ENCODE measurements at regions not wholly inside any gene's neighbourhood (a gene's known extent, or its start where the extent isn't known, plus 50 kb on each side); places are given as distances from the start of the nearest gene placed in this dataset.
A peak's percentile ranks its signal among the peaks of the same experiment; 100 is the strongest.

- no peak for DNase-seq (ENCODE audit: low spot score)
Observed at GRCh38 chr4:133741766-133742165, 459.8 kb downstream of the PABPC4L start.

DNA sequence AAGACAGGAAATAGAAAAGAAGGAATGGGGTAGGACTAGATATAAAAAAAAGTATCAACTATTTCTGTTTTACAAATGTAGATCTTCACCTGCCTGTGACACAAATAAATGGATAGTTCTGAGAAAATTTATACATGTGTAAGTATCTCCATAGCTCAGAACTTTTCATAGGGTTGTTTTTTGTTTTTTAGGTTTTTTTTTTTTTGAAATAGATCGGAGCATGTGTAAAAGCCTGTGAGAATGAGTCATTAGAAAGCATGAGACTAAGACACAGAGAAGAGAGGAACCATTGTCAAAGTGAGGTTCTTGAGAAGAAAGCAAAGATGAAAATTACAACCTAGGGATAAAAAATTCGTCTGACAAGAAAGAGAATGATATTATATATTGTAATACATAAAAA, 481.6 kb downstream of the PABPC4L start:
- DNase-seq (ENCODE audit: low spot score): no peak

GRCh38 chr4:133719098-133719497, 482.5 kb downstream of the PABPC4L start:
- no peak for DNase-seq (ENCODE audit: low spot score)

GRCh38 chr4:133714211-133714610, 487.4 kb downstream of the PABPC4L start:
- DNase-seq (ENCODE audit: low spot score): no peak

DNA sequence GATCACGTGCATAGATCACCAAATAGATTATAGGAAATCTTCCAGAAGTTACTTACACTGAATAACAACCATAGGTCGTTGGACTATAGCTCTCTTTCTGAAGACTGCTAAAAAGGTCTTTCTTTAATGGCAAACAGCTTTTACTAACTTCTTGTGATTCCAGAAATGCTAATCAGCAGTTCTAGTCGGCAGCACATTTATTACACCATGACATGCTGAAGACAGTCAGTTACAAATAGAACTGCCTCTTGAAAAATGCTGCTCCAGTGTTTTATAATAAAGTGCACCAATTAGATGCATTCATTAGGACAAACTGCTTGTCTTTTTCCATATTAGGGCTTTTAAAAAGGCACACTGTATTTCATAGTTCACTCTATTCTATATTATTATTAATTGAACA, 488.2 kb downstream of the PABPC4L start:
- peak; percentile 1 for DNase-seq (ENCODE audit: low spot score)

DNA sequence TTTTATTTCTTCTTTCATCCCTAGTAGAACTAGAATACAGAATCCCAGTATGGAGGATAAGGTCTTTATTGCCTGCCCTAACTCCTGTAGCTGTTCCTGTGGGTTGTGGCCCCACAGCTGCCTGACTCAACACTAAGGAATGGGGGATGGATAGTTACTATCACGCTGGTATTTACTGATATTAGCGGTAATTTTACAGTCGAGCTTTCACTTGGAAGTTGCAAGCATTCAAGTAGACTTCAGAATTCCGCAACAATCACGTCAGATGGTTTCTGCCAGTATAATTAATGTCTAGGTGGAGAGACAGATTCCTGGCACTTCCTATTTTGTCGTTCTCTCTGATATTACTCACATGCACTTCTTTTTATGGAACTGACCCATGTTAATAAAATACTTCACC, 489.8 kb downstream of the PABPC4L start:
- no peak for DNase-seq (ENCODE audit: low spot score)

DNA sequence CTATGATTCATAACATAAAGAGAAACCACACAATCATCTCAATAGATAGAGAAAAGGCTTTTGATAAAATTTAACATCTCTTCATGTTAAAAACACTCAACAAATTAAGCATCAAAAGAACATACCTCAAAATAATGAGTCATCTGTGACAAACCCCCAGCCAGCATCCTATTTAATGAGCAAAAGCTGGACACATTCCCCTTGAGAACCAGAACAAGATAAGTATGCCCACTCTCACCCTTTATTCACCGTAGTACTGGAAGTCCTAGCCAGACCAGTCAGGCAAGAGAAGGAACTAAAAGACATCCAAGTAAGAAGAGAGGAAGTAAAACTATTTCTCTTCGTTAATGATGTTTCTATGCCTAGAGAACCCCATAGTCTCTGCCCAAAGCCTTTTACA, 507.2 kb downstream of the PABPC4L start:
- no peak for DNase-seq (ENCODE audit: low spot score)

DNA sequence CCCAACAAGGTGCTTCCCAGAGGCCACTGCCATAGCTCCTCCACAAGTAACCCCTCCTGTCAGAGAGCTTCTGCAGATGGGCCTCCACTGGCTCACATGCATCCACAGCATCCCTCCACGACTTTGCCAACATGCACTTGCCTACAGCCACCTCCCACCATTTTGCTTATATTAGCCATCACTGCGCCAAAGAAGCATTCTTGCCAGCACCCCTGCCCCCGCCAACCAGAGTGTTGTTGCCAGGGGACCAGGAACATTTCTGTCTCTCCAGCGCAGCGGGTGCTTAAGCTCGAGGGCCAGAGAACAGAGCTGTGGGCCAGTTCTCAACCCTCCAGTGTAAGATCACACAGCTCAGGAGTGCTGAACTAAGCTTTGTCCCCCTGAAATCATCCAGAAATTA, 517.6 kb downstream of the PABPC4L start:
- no peak for DNase-seq (ENCODE audit: low spot score)

- DNase-seq (ENCODE audit: low spot score): no peak
Observed at GRCh38 chr4:133668061-133668851, 519.2 kb downstream of the PCDH10 start.

DNA sequence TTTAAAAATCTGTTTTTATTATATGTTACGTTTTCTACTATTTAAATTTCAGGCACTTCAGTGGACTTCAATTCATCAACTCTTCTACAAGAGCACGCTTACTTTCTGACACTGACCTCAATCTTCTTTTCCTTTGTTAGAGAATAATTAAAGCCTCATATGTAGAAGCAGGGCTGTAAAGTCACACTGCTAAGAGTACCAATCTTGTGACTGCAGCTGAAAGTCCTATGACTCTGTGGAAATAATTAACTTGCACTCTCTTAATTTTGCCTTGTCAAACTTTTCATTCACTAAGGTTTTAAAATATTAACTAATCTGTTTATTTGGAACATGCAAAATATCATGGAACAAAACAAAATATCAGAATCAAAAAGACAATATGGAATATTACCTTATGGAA, 498.1 kb downstream of the PCDH10 start:
- DNase-seq (ENCODE audit: low spot score): no peak

- no peak for DNase-seq (ENCODE audit: low spot score)
Observed at GRCh38 chr4:133641191-133641590, 492.1 kb downstream of the PCDH10 start.

- no peak for DNase-seq (ENCODE audit: low spot score)
Observed at GRCh38 chr4:133638751-133639150, 489.7 kb downstream of the PCDH10 start.

DNA sequence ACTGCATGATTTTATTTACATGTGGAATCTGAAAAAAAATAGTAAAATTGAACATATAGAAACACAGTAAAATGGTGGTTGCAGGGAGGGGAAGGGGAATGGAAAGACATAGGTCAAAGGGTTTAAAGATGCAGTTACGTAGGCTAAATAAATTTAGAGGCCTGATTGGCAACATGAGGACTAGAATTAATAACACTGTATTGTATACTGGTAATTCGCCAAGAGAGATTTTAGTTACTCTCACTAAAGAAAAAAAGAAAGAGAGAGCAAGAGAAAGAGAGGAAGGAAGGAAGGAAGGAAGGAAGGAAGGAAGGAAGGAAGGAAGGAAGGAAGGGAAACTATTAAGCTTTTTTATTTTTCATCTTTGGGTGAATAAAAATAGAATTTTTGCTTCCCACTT, 488.1 kb downstream of the PCDH10 start:
- DNase-seq (ENCODE audit: low spot score): no peak

DNA sequence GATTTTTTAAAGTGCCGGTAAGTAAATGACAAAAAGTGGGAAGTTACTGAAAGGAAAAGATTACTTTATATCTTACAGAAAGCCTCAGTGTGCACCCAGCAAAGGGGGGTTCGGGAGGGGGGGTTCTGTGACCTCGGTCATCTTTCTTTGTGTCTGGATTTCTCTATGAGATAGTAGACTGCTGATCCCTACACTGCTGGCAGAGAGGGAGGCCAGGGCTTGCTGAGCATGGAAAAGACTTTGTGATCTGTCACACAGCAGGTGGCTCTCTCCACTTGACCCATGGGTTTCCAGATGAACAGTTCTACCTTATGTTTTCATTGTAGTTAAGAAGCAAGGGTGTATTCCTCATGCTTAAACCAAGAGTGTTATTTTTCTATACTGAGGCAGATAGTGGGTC, 475.6 kb downstream of the PCDH10 start:
- no peak for DNase-seq (ENCODE audit: low spot score)

GRCh38 chr4:133623847-133624246, 474.8 kb downstream of the PCDH10 start:
- DNase-seq (ENCODE audit: low spot score): no peak

GRCh38 chr4:133621628-133622027, 472.5 kb downstream of the PCDH10 start:
- DNase-seq (ENCODE audit: low spot score): no peak

GRCh38 chr4:133620555-133620954, 471.5 kb downstream of the PCDH10 start:
- DNase-seq (ENCODE audit: low spot score): no peak

GRCh38 chr4:133618963-133619362, 469.9 kb downstream of the PCDH10 start:
- DNase-seq (ENCODE audit: low spot score): no peak

- DNase-seq (ENCODE audit: low spot score): no peak
Observed at GRCh38 chr4:133600008-133600407, 450.9 kb downstream of the PCDH10 start.

- no peak for DNase-seq (ENCODE audit: low spot score)
Observed at GRCh38 chr4:133598779-133599178, 449.7 kb downstream of the PCDH10 start.

- no peak for DNase-seq (ENCODE audit: low spot score)
Observed at GRCh38 chr4:133597251-133597650, 448.2 kb downstream of the PCDH10 start.

GRCh38 chr4:133596459-133596858, 447.4 kb downstream of the PCDH10 start:
- DNase-seq (ENCODE audit: low spot score): no peak

GRCh38 chr4:133594390-133595207, 445.5 kb downstream of the PCDH10 start:
- DNase-seq (ENCODE audit: low spot score): no peak

All from globus pallidus (tissue), 1 donor.